NT2/D1 (cell line): ENCODE measurements at regions not wholly inside any gene's neighbourhood (a gene's known extent, or its start where the extent isn't known, plus 50 kb on each side); places are given as distances from the start of the nearest gene placed in this dataset.

Source experiments
- DNase-seq: peaks from one replicate; pipeline ENCODE4 v3.0.0-alpha.2; 2011; ENCODE audit warnings: low read depth, low spot score
- H3K27me3 ChIP-seq: 2 replicates; pipeline ENCODE4 v1.6.0; 2011; ENCODE audit warnings: mild to moderate bottlenecking; ENCODE audit not compliant: insufficient read length, insufficient read depth
- H3K36me3 ChIP-seq: 2 replicates; pipeline ENCODE4 v1.6.1; 2011; ENCODE audit warnings: mild to moderate bottlenecking, low read length, mixed read lengths; ENCODE audit not compliant: insufficient read depth, insufficient read length
- H3K4me1 ChIP-seq: 2 replicates; pipeline ENCODE4 v1.5.1; 2011; ENCODE audit not compliant: insufficient read depth, insufficient read length
- H3K4me3 ChIP-seq: 2 replicates; pipeline ENCODE4 v1.5.1; 2011; ENCODE audit warnings: low read depth; ENCODE audit not compliant: insufficient read length
- H3K9ac ChIP-seq: 2 replicates; pipeline ENCODE4 v1.6.0; 2011; ENCODE audit warnings: low read depth; ENCODE audit not compliant: insufficient read length
- H3K9me3 ChIP-seq: 2 replicates; pipeline ENCODE4 v1.5.1; 2011; ENCODE audit warnings: mild to moderate bottlenecking, low read length; ENCODE audit not compliant: insufficient read depth
- SUZ12 ChIP-seq: IDR thresholded peaks from 2 replicates; pipeline ENCODE4 v1.6.1; 2011; ENCODE audit not compliant: insufficient read length, insufficient read depth; ENCODE audit errors: extremely low read depth
- YY1 ChIP-seq: IDR thresholded peaks from 2 replicates; pipeline ENCODE4 v1.6.1; 2011; ENCODE audit not compliant: insufficient read length, insufficient read depth
- ZNF274 ChIP-seq: IDR thresholded peaks from 2 replicates; pipeline ENCODE4 v1.6.1; 2011; ENCODE audit warnings: mild to moderate bottlenecking, low read depth, low read length

DNA sequence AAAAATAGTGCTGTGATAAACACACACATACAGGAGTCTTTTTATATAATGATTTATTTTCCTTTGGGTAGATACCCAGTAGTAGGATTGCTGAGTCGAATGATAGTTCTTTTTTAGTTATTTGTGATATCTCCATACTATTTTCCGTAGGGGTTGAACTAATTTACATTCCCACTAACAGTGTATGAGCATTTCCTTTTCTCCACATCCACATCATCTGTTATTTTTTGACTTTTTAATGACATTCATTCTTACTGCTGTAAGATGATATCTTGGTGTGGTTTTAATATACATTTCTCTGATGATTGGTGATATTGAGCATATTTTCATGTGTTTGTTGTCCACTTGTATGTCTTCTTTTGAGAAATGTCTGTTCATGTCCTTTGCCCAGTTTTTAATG lies 78.3 kb downstream of the NIBAN1 start:
- peaks cover 3% of the 10 kb centered on the region for H3K4me1 ChIP-seq
- no peak for DNase-seq
- no peaks in the 10 kb centered on the region for H3K27me3 ChIP-seq
- H3K4me3 ChIP-seq: no peak overlapping the region
- no peak overlapping the region for H3K9ac ChIP-seq
- no peaks in the 10 kb centered on the region for H3K9me3 ChIP-seq
- TF ChIP-seq YY1 (no peak), SUZ12 (no peak), ZNF274 (no peak)
- no peaks in the 10 kb centered on the region for H3K36me3 ChIP-seq

DNA sequence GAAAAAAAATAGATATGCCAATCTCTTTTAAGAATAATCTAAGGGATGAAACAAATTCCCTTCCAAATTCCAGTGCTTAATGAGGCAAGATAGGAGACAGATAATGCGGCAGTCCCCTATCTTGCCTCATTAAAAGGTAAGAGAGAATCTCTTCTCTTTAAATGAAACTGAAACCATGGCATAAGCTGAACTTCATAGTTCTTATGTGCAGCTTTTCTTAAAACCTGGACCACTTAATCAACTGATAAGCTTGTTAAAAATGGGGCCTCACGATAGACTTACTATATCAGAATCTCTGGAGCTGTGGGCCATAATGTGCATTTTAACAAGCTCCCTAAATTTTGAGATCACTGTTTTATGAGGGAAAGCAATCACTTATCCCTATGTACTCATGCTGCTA lies 79.2 kb downstream of the NIBAN1 start:
- H3K9ac ChIP-seq: no peak overlapping the region
- no peaks in the 10 kb centered on the region for H3K36me3 ChIP-seq
- no peaks in the 10 kb centered on the region for H3K9me3 ChIP-seq
- no peak overlapping the region for H3K4me3 ChIP-seq
- no peaks in the 10 kb centered on the region for H3K27me3 ChIP-seq
- H3K4me1 ChIP-seq: peaks cover 2% of the 10 kb centered on the region
- TF ChIP-seq ZNF274: no peak
- no peak for DNase-seq

DNA sequence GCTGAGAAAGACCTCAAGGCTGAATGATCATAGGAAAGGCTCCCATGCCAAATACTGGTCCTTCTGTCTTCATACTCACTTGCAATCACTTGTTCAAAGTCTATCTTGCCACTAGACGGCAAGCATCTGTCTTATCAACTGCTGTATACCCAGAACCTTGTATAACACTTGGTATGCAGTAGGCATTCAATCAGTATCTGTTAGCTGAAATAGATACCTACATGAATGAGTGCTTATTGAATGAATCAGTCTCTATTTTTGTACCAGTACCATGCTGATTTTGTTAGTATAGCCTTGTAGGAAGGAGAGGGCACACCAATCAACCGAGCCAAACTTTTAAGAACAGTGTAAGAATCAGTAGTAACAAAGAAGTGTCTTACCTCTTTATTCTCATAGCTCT lies 80.6 kb downstream of the NIBAN1 start:
- Histone ChIP-seq H3K36me3 (no peaks in the 10 kb centered on the region), H3K27me3 (no peaks in the 10 kb centered on the region), H3K4me1 (no peaks in the 10 kb centered on the region), H3K4me3 (no peak overlapping the region), H3K9ac (no peak overlapping the region), H3K9me3 (no peaks in the 10 kb centered on the region)
- no peak for DNase-seq
- TF ChIP-seq SUZ12: no peak
- TF ChIP-seq ZNF274: no peak
- TF ChIP-seq YY1: no peak

DNA sequence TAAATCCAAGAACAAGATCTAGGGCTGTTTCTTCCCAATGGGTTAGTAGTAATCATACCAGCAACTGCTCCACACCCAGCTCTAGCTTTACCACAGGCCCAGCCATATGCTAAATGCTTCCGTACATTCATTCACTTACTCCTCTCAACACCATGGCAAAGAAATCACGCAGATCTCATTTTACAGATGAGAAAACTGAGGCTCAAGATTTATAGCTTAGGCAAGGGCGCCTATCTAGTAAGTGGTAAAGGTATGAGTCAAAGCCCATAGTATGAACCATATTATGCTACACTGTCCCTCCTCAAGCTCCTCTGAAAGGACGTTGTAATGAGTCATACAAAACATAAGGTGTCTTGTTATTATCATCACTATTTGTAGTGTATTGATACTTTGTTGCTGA lies 82.2 kb downstream of the NIBAN1 start:
- TF ChIP-seq ZNF274: no peak
- TF ChIP-seq YY1: no peak
- TF ChIP-seq SUZ12: no peak
- DNase-seq: no peak
- Histone ChIP-seq H3K4me3 (no peak overlapping the region), H3K27me3 (no peaks in the 10 kb centered on the region), H3K9ac (no peak overlapping the region), H3K9me3 (no peaks in the 10 kb centered on the region), H3K4me1 (no peaks in the 10 kb centered on the region), H3K36me3 (no peaks in the 10 kb centered on the region)

DNA sequence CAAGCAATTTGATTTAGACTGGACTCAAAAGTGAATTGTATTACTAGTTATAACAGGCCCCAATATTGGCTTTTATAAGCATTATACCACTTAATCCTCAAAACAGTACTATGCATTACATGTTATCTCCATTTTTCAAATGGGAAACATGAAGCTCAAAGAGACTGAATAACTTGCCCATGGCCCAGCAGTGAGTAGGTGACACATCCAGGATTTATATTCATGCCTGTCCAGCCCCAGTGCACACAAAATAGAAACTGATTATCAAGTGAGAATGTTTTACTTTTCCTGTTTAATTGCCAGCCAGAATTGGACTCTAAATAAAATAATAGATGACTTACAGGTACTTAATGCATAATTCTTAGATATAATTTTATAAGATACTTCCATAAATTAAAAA lies 82.9 kb downstream of the NIBAN1 start:
- Histone ChIP-seq H3K36me3 (no peaks in the 10 kb centered on the region), H3K4me1 (no peaks in the 10 kb centered on the region), H3K9ac (no peak overlapping the region), H3K9me3 (no peaks in the 10 kb centered on the region), H3K27me3 (no peaks in the 10 kb centered on the region), H3K4me3 (no peak overlapping the region)
- DNase-seq: no peak
- TF ChIP-seq ZNF274 (no peak), YY1 (no peak), SUZ12 (no peak)

DNA sequence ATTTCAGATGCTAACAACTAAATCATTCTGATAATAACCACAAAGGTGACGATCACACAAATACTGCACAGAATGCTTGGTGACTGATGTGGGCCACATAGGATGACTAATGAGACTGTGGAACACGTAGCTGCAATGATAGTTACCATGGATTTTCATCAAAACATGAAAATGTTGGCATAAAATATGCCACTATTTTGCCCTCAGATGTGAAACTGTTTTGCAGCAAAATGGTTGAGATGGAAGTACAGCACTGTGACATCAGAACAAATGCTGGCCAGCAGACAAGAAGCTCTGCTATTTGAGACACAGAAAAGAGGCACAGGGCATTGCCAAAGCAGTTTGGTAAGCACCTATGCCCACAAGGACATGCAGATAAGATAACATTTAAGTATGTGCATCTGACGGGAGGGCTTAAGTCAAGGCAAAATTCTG lies 83.8 kb downstream of the NIBAN1 start:
- H3K4me3 ChIP-seq: no peak overlapping the region
- no peaks in the 10 kb centered on the region for H3K27me3 ChIP-seq
- no peak for DNase-seq
- H3K9ac ChIP-seq: no peak overlapping the region
- H3K36me3 ChIP-seq: no peaks in the 10 kb centered on the region
- no peaks in the 10 kb centered on the region for H3K9me3 ChIP-seq
- TF ChIP-seq SUZ12: no peak
- no peak for TF ChIP-seq YY1
- TF ChIP-seq ZNF274: no peak
- no peaks in the 10 kb centered on the region for H3K4me1 ChIP-seq

DNA sequence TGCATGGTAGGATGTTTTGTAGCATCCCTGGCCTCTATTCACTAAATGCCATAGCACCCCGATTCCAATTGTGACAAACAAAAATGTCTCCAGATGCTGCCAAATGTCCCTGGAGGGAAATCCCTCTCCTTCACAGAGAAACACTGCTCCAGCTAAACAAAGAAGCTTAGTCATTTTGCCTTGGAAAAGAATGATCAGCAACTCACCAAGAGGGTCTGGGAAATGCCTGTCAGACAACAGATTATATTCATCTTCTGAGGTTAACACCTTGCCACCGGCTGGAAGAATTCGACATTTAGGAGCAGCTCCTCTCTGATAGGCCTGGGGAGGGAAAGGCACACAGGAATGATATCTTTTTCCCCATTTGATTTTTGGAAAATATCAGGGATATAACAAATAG lies 84.4 kb downstream of the NIBAN1 start:
- H3K9me3 ChIP-seq: no peaks in the 10 kb centered on the region
- H3K4me3 ChIP-seq: no peak overlapping the region
- no peaks in the 10 kb centered on the region for H3K4me1 ChIP-seq
- no peak overlapping the region for H3K9ac ChIP-seq
- DNase-seq: no peak
- no peaks in the 10 kb centered on the region for H3K27me3 ChIP-seq
- TF ChIP-seq ZNF274: no peak
- TF ChIP-seq SUZ12: no peak
- no peak for TF ChIP-seq YY1
- no peaks in the 10 kb centered on the region for H3K36me3 ChIP-seq

DNA sequence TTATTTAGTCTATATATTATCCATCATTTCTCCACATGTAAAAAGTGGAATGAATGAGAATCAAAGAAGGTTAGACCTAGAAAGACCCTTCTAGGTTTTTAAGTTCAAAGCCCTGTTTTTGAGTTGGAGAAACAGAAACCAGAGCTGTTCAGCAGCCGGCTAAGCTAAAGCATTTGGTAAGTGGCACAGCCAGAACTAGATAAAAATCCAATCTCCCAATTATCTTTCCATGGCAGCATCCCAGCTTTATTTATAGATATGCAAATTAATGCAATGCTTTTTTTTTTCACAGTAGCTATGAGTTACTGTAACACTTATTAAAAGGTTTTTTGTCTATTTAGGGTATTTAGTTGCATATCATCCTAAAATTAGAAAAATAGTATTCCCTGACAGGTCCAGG lies 85.1 kb downstream of the NIBAN1 start:
- TF ChIP-seq YY1 (no peak), ZNF274 (no peak), SUZ12 (no peak)
- no peak overlapping the region for H3K9ac ChIP-seq

More for the DNA sequence above, 85.1 kb downstream of the NIBAN1 start:
- Histone ChIP-seq H3K4me1 (no peaks in the 10 kb centered on the region), H3K27me3 (no peaks in the 10 kb centered on the region), H3K36me3 (no peaks in the 10 kb centered on the region), H3K4me3 (no peak overlapping the region), H3K9me3 (no peaks in the 10 kb centered on the region)
- no peak for DNase-seq
